H1 (cell line): ENCODE measurements at regions not wholly inside any gene's neighbourhood (a gene's known extent, or its start where the extent isn't known, plus 50 kb on each side); places are given as distances from the start of the nearest gene placed in this dataset.

Source experiments
- CEBPB ChIP-seq: IDR thresholded peaks from 2 replicates; pipeline ENCODE4 v1.6.1; 2012; ENCODE audit warnings: low read depth, low read length
- CTCF ChIP-seq, 3 experiments: IDR thresholded peaks; 1 replicate in 2 of 3; 2 replicates in 1 of 3; pipeline versions ENCODE4 v1.5.1 to v1.6.1; 2011; ENCODE audit warnings: low read length in 3 of 3, mild to moderate bottlenecking in 3 of 3, inconsistent platforms in 2 of 3, low read depth in 1 of 3, moderate library complexity in 1 of 3; ENCODE audit not compliant: insufficient read depth in 1 of 3; ENCODE audit errors: control extremely low read depth in 1 of 3
- EGR1 ChIP-seq: IDR thresholded peaks from 2 replicates; pipeline ENCODE4 v1.6.1; 2011; ENCODE audit warnings: low read depth, low read length, borderline replicate concordance
- EP300 ChIP-seq, 2 experiments: IDR thresholded peaks; 1 replicate in 1 of 2; 2 replicates in 1 of 2; pipeline ENCODE4 v1.6.1; 2011 to 2012; ENCODE audit warnings: low read depth in 2 of 2, low read length in 2 of 2, mild to moderate bottlenecking in 2 of 2, borderline replicate concordance in 1 of 2, inconsistent platforms in 1 of 2, moderate library complexity in 1 of 2
- GABPA ChIP-seq: IDR thresholded peaks from 2 replicates; pipeline ENCODE4 v1.6.1; 2011; ENCODE audit warnings: mild to moderate bottlenecking, low read length, moderate library complexity, borderline replicate concordance; ENCODE audit not compliant: insufficient read depth
- JUN ChIP-seq: IDR thresholded peaks from 2 replicates; pipeline ENCODE4 v1.6.1; 2011; ENCODE audit warnings: low read depth, mild to moderate bottlenecking, improper control_type of control experiment, low read length
- USF2 ChIP-seq: IDR thresholded peaks from 2 replicates; pipeline ENCODE4 v1.6.1; 2011; ENCODE audit warnings: low read length, improper control_type of control experiment

GRCh38 chr6:165227644-165228329 lies 81.6 kb downstream of the C6orf118 start:
- TF ChIP-seq USF2 (no peak), CTCF (IDR thresholded peaks at IDR 0.05; ENCODE audit: control extremely low read depth in 1 of 3, insufficient read depth in 1 of 3, low read depth in 1 of 3, low read length in 3 of 3) (no peak), CEBPB (no peak), EP300 (IDR thresholded peaks at IDR 0.05; ENCODE audit: borderline replicate concordance in 1 of 2, low read depth in 2 of 2, low read length in 2 of 2) (no peak), EGR1 (no peak), GABPA (no peak), JUN (no peak)
